WTC11 (cell line): ENCODE measurements at regions not wholly inside any gene's neighbourhood (a gene's known extent, or its start where the extent isn't known, plus 50 kb on each side); places are given as distances from the start of the nearest gene placed in this dataset.
A peak's percentile ranks its signal among the peaks of the same experiment; 100 is the strongest.

Experiments
- ATAC-seq: fragments of 200-7000 bp; cut with Tn5 transposase; 2 replicates; pipeline ENCODE4 v1.10.0; 2021; ENCODE audit warnings: mild to moderate bottlenecking, moderate library complexity
- CTCF ChIA-PET: fragments of 300-600 bp; sonication (Branson Sonifier 250); formaldehyde crosslinking; loops from one replicate; lab custom pipeline; 2021; ENCODE audit warnings: antibody characterized with exemption; lab: Charles Lee
- POLR2A ChIA-PET: fragments of 350-600 bp; sonication (Branson Sonifier 250); formaldehyde crosslinking; loops from one replicate; lab custom pipeline; 2021; ENCODE audit warnings: antibody characterized with exemption; lab: Charles Lee
- DNase-seq: peaks from one replicate; pipeline ENCODE4 v3.0.0; 2021; ENCODE audit warnings: low spot score
- H3K27ac Mint-ChIP-seq: 2 replicates; pipeline ENCODE4 v1.8.0; 2021; ENCODE audit warnings: mixed read lengths
- H3K27me3 Mint-ChIP-seq: 2 replicates; pipeline ENCODE4 v1.8.0; 2021; ENCODE audit warnings: low read depth, mild to moderate bottlenecking, moderate library complexity, mixed read lengths
- H3K36me3 Mint-ChIP-seq: 2 replicates; pipeline ENCODE4 v1.8.0; 2021; ENCODE audit warnings: mixed read lengths
- H3K4me1 Mint-ChIP-seq: 2 replicates; pipeline ENCODE4 v1.8.0; 2022; ENCODE audit warnings: mixed read lengths
- H3K4me3 Mint-ChIP-seq: 2 replicates; pipeline ENCODE4 v1.8.0; 2021; ENCODE audit warnings: mild to moderate bottlenecking, moderate library complexity, mixed read lengths
- H3K9me3 Mint-ChIP-seq: 2 replicates; pipeline ENCODE4 v1.8.0; 2021; ENCODE audit warnings: mixed read lengths
- ARID4B ChIP-seq: sonication (generic); formaldehyde crosslinking; IDR thresholded peaks from 2 replicates; pipeline ENCODE4 v1.8.0; 2023; ENCODE audit warnings: missing genetic modification reagents, mild to moderate bottlenecking, borderline replicate concordance
- ATF1 ChIP-seq: sonication (generic); formaldehyde crosslinking; IDR thresholded peaks from 2 replicates; pipeline ENCODE4 v1.8.1; 2023; ENCODE audit warnings: mild to moderate bottlenecking, moderate library complexity, missing genetic modification reagents
- CBFB ChIP-seq: sonication (generic); formaldehyde crosslinking; IDR thresholded peaks from 2 replicates; pipeline ENCODE4 v1.8.1; 2022; ENCODE audit warnings: mild to moderate bottlenecking, low read depth, missing genetic modification reagents
- E2F1 ChIP-seq: sonication (generic); formaldehyde crosslinking; IDR thresholded peaks from 2 replicates; pipeline ENCODE4 v1.8.0; 2022; ENCODE audit warnings: mild to moderate bottlenecking, missing genetic modification reagents
- E2F5 ChIP-seq: sonication (generic); formaldehyde crosslinking; IDR thresholded peaks from 2 replicates; pipeline ENCODE4 v1.8.1; 2022; ENCODE audit warnings: mild to moderate bottlenecking, moderate library complexity, missing genetic modification reagents
- EMX1 ChIP-seq: fragments of 250-450 bp; sonication (Bioruptor Pico); IDR thresholded peaks from 2 replicates; pipeline ENCODE4 v1.8.0; 2021; ENCODE audit warnings: mild to moderate bottlenecking
- IRF2 ChIP-seq: sonication (generic); formaldehyde crosslinking; IDR thresholded peaks from 2 replicates; pipeline ENCODE4 v1.8.0; 2022; ENCODE audit warnings: low read depth, missing genetic modification reagents, borderline replicate concordance
- MYBL2 ChIP-seq: sonication (generic); formaldehyde crosslinking; IDR thresholded peaks from 2 replicates; pipeline ENCODE4 v1.8.1; 2023; ENCODE audit warnings: mild to moderate bottlenecking, moderate library complexity, missing genetic modification reagents
- RELA ChIP-seq: sonication (generic); formaldehyde crosslinking; IDR thresholded peaks from 2 replicates; pipeline ENCODE4 v1.8.1; 2022; ENCODE audit warnings: missing genetic modification reagents, mild to moderate bottlenecking, borderline replicate concordance
- RORB ChIP-seq: fragments of 250-450 bp; sonication (Bioruptor Pico); IDR thresholded peaks from 2 replicates; pipeline ENCODE4 v1.9.0; 2021; ENCODE audit warnings: mild to moderate bottlenecking
- SMAD3 ChIP-seq: sonication (generic); formaldehyde crosslinking; IDR thresholded peaks from 2 replicates; pipeline ENCODE4 v1.8.0; 2022; ENCODE audit warnings: missing genetic modification reagents, mild to moderate bottlenecking, borderline replicate concordance
- SMAD4 ChIP-seq: sonication (generic); formaldehyde crosslinking; IDR thresholded peaks from 2 replicates; pipeline ENCODE4 v1.8.0; 2022; ENCODE audit warnings: mild to moderate bottlenecking, missing genetic modification reagents
- SP1 ChIP-seq: sonication (generic); formaldehyde crosslinking; conservative IDR thresholded peaks from 2 replicates; pipeline ENCODE4 v1.8.1; 2022; ENCODE audit warnings: missing genetic modification reagents
- STAT6 ChIP-seq: sonication (generic); formaldehyde crosslinking; conservative IDR thresholded peaks from 2 replicates; pipeline ENCODE4 v1.8.1; 2023; ENCODE audit warnings: mild to moderate bottlenecking, low read depth, missing genetic modification reagents, moderate library complexity
- ZNF219 ChIP-seq: sonication (generic); formaldehyde crosslinking; IDR thresholded peaks from 2 replicates; pipeline ENCODE4 v1.8.0; 2023; ENCODE audit warnings: missing genetic modification reagents, mild to moderate bottlenecking, borderline replicate concordance
- ZNF281 ChIP-seq: sonication (generic); formaldehyde crosslinking; IDR thresholded peaks from 2 replicates; pipeline ENCODE4 v1.8.0; 2023; ENCODE audit warnings: mild to moderate bottlenecking, missing genetic modification reagents
- ZNF671 ChIP-seq: fragments of 250-450 bp; sonication (Bioruptor Pico); IDR thresholded peaks from 2 replicates; pipeline ENCODE4 v1.8.0; 2021; ENCODE audit warnings: mild to moderate bottlenecking
- ZSCAN18 ChIP-seq: fragments of 250-450 bp; sonication (Bioruptor Pico); IDR thresholded peaks from 2 replicates; pipeline ENCODE4 v2.1.2; 2022; ENCODE audit warnings: mild to moderate bottlenecking, moderate library complexity

GRCh38 chr6:76166297-76166696 lies 93.8 kb upstream of the IMPG1 start:
- Mint-ChIP-seq H3K36me3 (no peaks in the 10 kb centered on the region), H3K27me3 (no peaks in the 10 kb centered on the region; the same call in 1 of the 2 replicates), H3K4me3 (no peak overlapping the region), H3K4me1 (no peaks in the 10 kb centered on the region), H3K9me3 (peaks cover 19% of the 10 kb centered on the region), H3K27ac (no peak overlapping the region)
- ATAC-seq, result peak; percentile 18; the same call in 1 of the 2 replicates
- DNase-seq, result no peak
- CTCF ChIA-PET, result interaction anchor here (1.2 kb wide), 1 partner anchor 231 kb away, joined by 7 read pairs; no protein-coding TSS in a partner anchor
- no peak for TF ChIP-seq RELA (CRISPR knock-in tag)
- no peak for TF ChIP-seq STAT6 (CRISPR knock-in tag)
- TF ChIP-seq RORB, result no peak
- POLR2A ChIA-PET, result no interaction called here

GRCh38 chr6:76165471-76166221 lies 93.2 kb upstream of the IMPG1 start:
- TF ChIP-seq ZNF671 (CRISPR knock-in tag) (no peak), MYBL2 (CRISPR knock-in tag) (no peak), ZSCAN18 (CRISPR knock-in tag) (no peak), SMAD4 (CRISPR knock-in tag) (no peak), ARID4B (no peak)
- TF ChIP-seq, all 79 proteins: peak for 0
- no peak for DNase-seq
- Mint-ChIP-seq H3K9me3 (peaks cover 18% of the 10 kb centered on the region), H3K27me3 (no peaks in the 10 kb centered on the region; the same call in 1 of the 2 replicates), H3K27ac (no peak overlapping the region), H3K4me1 (no peaks in the 10 kb centered on the region), H3K36me3 (no peaks in the 10 kb centered on the region), H3K4me3 (no peak overlapping the region)
- ATAC-seq, result 0 out of 2 replicates have a peak, but pooled peaks have one; percentile 18
- POLR2A ChIA-PET, result no interaction called here
- CTCF ChIA-PET, result no interaction called here

GRCh38 chr6:76162811-76163210 lies 90.3 kb upstream of the IMPG1 start:
- no peaks in the 10 kb centered on the region for H3K4me1 Mint-ChIP-seq
- peaks cover 41% of the 10 kb centered on the region for H3K9me3 Mint-ChIP-seq
- CTCF ChIA-PET, result no interaction called here
- peaks cover 17% of the 10 kb centered on the region for H3K36me3 Mint-ChIP-seq
- no peak for ATAC-seq
- no peak overlapping the region for H3K4me3 Mint-ChIP-seq
- POLR2A ChIA-PET, result no interaction called here
- H3K27ac Mint-ChIP-seq, result no peak overlapping the region
- no peak for DNase-seq
- no peaks in the 10 kb centered on the region; the same call in 1 of the 2 replicates for H3K27me3 Mint-ChIP-seq
- TF ChIP-seq RORB, result no peak
- no peak for TF ChIP-seq SP1
- TF ChIP-seq E2F5 (CRISPR knock-in tag), result no peak
- TF ChIP-seq MYBL2 (CRISPR knock-in tag), result no peak
- TF ChIP-seq EMX1 (CRISPR knock-in tag), result no peak
- no peak for TF ChIP-seq ZNF281 (CRISPR knock-in tag)
- TF ChIP-seq SMAD3 (CRISPR knock-in tag), result no peak
- no peak for TF ChIP-seq CBFB (CRISPR knock-in tag)
- no peak for TF ChIP-seq ZNF219 (CRISPR knock-in tag)
- no peak for TF ChIP-seq E2F1
- TF ChIP-seq ATF1 (CRISPR knock-in tag), result no peak
- no peak for TF ChIP-seq IRF2
